Liver (tissue), 3 donors: ENCODE measurements at regions not wholly inside any gene's neighbourhood (a gene's known extent, or its start where the extent isn't known, plus 50 kb on each side); places are given as distances from the start of the nearest gene placed in this dataset.

Experiments used
- ATF3 ChIP-seq: IDR thresholded peaks from 2 replicates; pipeline ENCODE4 v1.6.1; 2016; ENCODE audit warnings: antibody characterized with exemption
- CTCF ChIP-seq: fragments of 150-350 bp; IDR thresholded peaks from 2 replicates; pipeline ENCODE4 v1.5.1; 2017; ENCODE audit warnings: improper control_type of control experiment, low read depth, low read length; ENCODE audit not compliant: missing input control
- FOXA1 ChIP-seq: IDR thresholded peaks from 2 replicates; pipeline ENCODE4 v1.6.1; 2016; ENCODE audit warnings: antibody characterized with exemption
- REST ChIP-seq: IDR thresholded peaks from 2 replicates; pipeline ENCODE4 v1.6.1; 2016; ENCODE audit warnings: antibody characterized with exemption, mild to moderate bottlenecking
- TAF1 ChIP-seq: conservative IDR thresholded peaks from 2 replicates; pipeline ENCODE4 v1.6.1; 2016; ENCODE audit warnings: antibody characterized with exemption, mild to moderate bottlenecking
- YY1 ChIP-seq: IDR thresholded peaks from 2 replicates; pipeline ENCODE4 v1.6.1; 2016; ENCODE audit warnings: antibody characterized with exemption, mild to moderate bottlenecking
- donor health status: healthy.
- donor health status: healthy.

GRCh38 chr4:79197275-79198009 is 128.4 kb downstream of the NAA11 start:
- TF ChIP-seq REST (no peak), CTCF (no peak), ATF3 (no peak), YY1 (no peak), TAF1 (no peak), FOXA1 (no peak)
